Fibroblast of upper back skin (primary cell): ENCODE measurements at regions not wholly inside any gene's neighbourhood (a gene's known extent, or its start where the extent isn't known, plus 50 kb on each side); places are given as distances from the start of the nearest gene placed in this dataset.

Source experiments
- DNase-seq: peaks from one replicate; pipeline ENCODE4 v3.0.0-alpha.2; 2013

GRCh38 chr18:77597726-77598125 lies 348.1 kb downstream of the GALR1 start:
- DNase-seq: no peak

DNA sequence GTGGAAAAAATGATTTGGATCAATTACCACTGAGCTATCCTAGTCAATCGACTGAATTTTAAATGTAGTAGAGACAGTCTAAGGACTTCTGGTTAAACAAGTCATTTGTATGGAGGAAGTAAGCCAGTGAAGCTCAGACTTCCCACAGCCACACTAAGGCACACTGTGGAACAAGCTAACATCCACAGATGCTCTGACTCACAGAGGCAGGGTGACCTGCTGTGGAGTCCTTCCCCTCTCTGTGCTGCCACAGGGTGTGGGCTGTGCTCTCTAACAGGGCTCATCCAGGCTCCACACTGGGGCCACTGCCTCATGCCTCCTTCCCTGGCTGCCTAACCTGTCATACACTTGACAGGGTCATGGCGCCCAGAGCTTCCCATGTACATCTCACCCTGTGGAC lies 351.0 kb downstream of the GALR1 start:
- no peak for DNase-seq

DNA sequence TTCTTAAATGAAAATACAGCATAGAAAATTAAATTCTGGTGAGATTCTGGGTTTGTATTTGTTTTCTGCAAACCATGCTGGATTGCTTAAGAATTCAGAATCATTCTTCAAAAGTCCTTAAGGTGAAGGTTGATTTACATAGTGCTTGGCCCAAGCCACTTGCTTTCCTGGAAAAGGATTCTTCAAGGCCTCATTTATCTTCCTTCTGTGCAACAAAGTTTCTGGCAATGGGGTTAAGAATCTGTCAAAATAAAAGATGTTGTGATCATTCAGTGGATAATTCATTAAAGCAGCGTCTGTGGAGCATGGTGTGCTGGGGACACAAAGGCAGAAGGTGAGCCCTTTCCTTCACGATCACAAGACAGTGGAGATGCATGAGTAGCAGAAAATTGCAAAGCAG lies 351.9 kb downstream of the GALR1 start:
- no peak for DNase-seq

DNA sequence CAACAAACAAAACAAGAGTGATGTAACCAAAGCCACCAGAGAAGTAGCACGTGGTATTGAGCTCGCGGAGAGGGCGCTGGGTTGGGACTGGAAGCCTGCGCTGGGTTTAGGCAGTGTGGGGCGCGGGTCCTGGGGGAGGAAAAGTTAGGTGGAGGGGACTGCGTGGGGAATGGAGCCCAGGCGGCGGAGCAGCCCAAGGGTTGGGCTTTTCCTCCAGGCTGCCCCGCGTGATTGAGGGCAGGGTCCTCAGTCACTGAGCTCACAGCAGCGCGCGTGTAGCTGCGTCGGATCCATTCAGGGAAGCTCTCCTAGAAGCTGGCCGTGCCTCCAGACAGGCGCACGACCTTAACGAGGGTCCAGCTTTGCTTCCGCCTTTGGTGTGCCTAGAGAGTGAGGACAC lies 357.4 kb downstream of the GALR1 start:
- DNase-seq: no peak

DNA sequence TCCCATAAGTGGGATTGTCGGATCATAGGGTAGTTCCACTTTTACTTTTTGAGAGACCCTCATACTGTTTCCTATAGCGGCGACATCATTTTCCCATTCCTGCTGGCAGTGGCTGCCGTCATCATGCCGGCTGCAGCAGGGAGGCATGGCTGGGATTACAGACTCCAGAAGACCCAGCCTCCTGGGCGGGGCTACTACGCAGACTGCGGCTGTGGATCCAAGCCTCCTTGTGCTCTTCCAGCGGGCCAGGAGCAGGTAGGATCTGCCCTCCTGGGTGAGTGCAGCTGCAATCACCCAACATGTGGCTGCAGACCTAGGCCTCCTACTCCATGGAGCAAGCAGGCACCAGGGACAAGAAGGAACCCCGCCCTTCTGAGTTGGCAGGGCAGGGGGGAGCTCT lies 359.2 kb downstream of the GALR1 start:
- no peak for DNase-seq

DNA sequence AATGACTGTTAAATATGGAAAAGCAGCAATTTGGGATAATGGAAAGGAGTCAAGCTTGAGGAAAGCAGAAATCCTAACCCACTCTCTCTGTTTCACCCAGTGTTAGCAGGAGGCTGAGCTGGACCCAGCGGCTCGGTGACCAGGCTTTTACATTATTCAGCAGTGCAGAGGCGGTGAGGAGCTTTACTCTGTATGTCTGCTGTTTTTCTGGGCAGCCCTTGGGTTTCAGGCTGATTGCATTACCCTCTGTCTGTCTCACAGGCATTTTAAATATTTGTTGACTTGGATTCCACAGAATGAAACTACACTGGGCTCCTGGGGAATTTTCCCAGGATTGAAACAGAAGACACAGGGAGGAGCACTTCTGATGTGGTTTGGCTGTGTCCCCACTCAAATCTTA lies 368.0 kb downstream of the GALR1 start:
- peak; percentile 28 for DNase-seq

GRCh38 chr18:77619525-77619924 lies 369.9 kb downstream of the GALR1 start:
- no peak for DNase-seq

GRCh38 chr18:77622009-77622692 lies 372.5 kb downstream of the GALR1 start:
- DNase-seq: no peak

GRCh38 chr18:77632758-77633157 lies 383.1 kb downstream of the GALR1 start:
- DNase-seq: no peak

DNA sequence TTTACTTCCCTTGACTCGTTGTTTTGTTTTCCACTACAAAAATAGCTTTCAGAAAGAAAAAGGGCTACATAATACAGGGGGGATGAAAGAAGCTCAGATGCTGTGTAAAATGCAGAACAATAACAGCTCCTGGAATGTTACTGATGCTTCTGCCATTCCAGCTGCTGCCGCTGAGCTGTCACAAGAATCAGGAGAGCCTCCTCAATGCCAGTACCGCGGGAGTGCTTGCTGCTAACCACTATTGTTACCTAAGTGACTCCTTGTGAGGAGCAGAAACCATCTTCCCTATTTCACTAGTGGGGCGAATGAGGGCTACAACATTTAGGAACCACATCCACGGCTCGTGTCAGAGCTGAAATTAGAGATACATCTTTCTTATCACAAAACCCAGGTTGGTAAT lies 384.8 kb downstream of the GALR1 start:
- no peak for DNase-seq

DNA sequence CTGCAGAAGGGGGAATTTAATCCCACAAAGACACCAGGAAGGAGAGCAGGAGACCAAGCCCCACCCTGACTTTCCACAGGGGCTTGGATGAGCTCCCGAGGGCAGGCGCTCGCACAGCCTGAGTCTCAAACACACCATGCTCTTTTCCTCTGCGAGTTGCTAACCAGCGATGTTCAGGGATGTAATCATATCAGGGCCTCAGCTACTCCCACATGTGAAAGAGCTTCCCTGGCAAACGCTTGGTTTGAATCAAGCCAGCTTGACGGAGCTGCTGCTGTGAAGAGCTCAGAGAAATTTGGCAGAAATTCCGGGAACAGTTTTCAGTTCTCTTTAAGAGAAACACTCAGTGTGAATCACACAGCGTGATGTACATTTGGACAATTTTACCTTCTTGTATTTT lies 385.8 kb downstream of the GALR1 start:
- peak; percentile 35 for DNase-seq

DNA sequence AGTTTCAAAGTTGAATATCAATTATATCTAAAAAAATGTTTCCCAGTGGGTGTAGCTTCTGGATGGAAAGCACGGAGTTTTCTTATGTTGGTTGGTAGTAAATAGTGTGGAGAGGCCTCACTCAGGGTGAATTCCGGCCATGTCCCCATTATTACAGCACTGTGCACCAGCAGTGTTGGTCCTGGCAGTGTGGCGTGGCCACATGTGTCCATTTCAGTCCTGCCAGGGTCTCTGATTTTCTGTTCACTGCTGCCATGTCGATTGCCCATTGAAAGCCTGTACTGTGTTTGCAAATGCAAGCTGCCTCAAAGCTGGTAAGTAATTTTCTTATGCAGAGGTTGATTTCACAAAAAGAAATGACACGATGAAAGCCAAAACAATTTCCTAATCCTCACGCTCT lies 386.2 kb downstream of the GALR1 start:
- no peak for DNase-seq

DNA sequence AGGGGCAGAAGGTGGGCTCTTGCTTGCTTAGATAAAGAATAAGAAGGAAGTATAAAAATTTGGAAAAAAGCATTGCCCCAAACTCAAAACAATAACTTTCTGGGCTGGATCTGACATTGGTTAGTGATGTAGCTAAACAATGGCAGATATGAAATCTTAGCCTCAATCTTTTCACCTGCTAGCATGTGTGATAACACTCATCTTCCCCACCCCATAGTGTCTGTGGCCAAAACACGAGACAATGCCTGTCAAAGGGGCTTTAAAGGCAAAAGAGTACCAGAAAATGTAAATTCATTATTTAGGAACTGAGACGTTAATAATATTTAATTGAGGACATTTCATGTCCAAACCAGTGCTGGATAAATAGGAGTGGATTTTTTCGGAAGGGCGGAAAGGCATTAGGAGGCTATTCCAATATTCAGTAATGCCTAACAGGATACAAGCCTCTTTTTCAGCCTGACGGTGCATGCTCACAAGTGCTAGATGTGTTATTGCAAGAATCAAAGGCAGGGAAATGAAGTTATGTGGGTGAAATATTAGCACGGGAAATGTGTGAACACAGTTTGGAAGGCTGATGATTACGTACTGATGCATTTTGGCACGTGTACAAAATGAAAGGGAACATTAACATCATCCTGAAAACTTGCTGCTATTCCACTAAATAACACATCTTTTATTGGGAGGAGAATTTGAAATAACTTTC lies 395.7 kb downstream of the GALR1 start:
- DNase-seq: no peak

- DNase-seq: no peak
These were observed 397.8 kb downstream of the GALR1 start for GRCh38 chr18:77647472-77647871.

- DNase-seq: no peak
These were observed 398.8 kb downstream of the GALR1 start for GRCh38 chr18:77648411-77648810.

DNA sequence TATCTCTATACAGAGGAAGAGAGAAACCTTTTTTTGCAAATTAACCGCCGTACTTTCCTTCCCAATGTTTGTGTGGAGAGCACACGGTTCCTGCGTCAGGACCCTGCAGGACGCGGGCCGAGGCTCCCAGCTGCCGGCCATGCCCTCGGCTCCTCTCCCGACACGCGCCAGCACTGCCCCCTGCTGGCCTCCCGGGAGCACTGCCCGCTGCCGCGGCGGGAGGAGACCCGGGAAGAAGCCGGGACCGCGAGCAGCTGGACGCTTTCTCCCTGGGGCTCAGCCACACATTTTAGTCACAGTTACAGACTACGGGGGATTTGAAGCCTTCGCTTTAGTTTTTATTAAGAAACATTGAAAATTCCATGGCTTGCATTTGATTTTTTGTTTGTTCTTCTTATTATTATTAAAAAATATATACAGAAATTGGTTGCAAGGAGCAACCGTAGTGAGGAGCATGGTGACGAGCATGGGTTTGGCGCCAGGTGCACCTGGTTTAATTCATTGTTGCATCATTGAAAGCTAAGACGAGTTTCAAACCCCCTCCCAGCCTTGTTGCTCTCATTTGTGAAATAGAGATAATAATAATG lies 401.2 kb downstream of the GALR1 start:
- peak; percentile 15 for DNase-seq

DNA sequence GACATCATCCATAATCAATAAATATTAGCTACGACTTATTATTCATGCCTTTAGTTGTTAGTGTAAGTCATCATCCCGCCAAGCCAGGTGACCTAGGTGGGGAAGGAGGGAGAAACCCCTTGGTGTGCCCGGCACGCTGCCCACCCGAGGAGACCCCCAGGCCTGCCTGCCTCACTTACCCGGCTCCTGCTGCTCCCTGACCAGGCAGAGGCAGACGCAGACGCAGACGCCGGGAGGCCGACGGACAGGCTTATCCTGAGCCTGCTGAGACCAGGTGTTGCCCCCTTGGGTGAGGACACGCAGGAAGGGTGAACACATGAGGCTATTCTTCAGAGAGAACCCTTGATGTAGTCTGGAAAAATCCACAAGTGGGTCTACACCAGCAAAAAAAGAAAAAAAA lies 401.8 kb downstream of the GALR1 start:
- DNase-seq: no peak

DNA sequence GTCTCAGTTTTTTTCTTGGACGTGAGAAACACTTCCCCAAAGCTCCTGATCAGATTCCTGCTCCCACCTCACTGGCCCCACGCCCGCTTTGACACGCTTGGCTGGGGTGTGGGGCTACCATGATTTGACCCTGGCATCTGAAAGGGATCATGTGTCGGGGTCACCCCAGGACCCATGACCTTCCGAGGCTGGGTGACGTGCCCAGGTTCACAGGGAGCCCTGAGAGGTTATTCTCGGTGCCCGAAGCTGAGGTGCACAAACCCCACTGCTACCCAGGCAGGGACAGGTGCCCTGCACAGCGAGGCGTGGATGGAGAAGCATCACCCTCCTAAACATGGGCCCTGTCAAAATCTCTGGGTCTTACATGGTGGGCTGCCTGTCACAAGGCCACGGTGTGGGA lies 404.1 kb downstream of the GALR1 start:
- DNase-seq: no peak

GRCh38 chr18:77654302-77654701 lies 404.7 kb downstream of the GALR1 start:
- DNase-seq: no peak

- no peak for DNase-seq
These were observed 408.1 kb downstream of the GALR1 start for GRCh38 chr18:77657651-77658298.

DNA sequence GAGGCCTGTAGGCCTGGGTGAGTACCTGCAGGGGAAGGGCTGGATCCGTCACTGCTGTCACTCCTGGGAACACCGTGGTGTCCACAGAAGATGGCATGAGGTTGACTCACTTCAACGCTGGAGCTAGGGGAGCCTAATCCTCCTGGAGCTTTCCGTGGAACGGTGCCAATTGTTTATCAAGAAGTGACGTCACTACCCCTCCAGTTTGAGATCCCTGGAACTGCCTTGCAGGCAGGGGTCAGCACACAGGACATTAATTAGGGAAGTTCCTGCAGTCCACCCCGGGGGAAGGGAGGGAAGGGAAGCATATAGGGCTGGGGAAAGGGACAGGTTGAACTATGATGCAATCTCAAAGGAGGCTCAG lies 408.6 kb downstream of the GALR1 start:
- DNase-seq: no peak

GRCh38 chr18:77658751-77659448 lies 409.3 kb downstream of the GALR1 start:
- DNase-seq: no peak

DNA sequence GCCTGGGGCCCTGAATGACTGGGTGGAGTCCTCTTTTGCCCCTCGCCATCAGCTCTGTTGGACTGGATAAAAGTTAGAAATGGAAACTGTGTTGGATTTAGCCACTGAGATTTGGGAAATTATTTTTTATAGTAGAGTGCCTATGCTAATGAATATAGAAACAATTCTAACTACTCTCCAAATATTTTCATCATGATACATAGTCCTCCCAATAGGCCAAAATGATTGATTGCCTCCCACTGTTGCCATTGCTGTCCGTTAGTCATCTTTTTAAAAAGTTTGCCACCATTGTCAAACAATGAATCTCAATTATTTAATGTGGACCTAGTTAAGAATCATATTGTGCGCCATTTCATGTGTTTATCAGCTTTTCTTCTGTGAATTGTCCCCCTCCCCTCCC lies 417.0 kb downstream of the GALR1 start:
- DNase-seq: peak; percentile 8
